B cell (primary cell): ENCODE measurements at regions not wholly inside any gene's neighbourhood (a gene's known extent, or its start where the extent isn't known, plus 50 kb on each side); places are given as distances from the start of the nearest gene placed in this dataset.

Experiments
- ATAC-seq: fragments of 200-7000 bp; cut with Tn5 transposase; one replicate; pipeline ENCODE4 v1.10.0; 2021; ENCODE audit warnings: low read depth, mild to moderate bottlenecking, moderate number of reproducible peaks, moderate library complexity
- CTCF ChIA-PET: fragments of 350-600 bp; sonication (Branson Sonifier 250); formaldehyde crosslinking; loops from one replicate; lab custom pipeline; 2021; ENCODE audit warnings: antibody characterized with exemption, inconsistent platforms; lab: Charles Lee
- POLR2A ChIA-PET: fragments of 350-600 bp; sonication (Branson Sonifier 250); formaldehyde crosslinking; loops from one replicate; lab custom pipeline; 2021; ENCODE audit warnings: antibody characterized with exemption; lab: Charles Lee
- DNase-seq: peaks from one replicate; pipeline ENCODE4 v3.0.0; 2013
- H2AFZ ChIP-seq: 2 replicates; pipeline ENCODE4 v1.6.1; 2012; ENCODE audit warnings: mild to moderate bottlenecking, low read depth, low read length; ENCODE audit not compliant: insufficient read depth, poor library complexity, severe bottlenecking
- H3K27ac ChIP-seq, 2 donors: 1 replicate in 1 of 2; 2 replicates in 1 of 2; pipeline ENCODE4 v1.5.1; 2012 to 2013; ENCODE audit warnings: low read length in 2 of 2, mild to moderate bottlenecking in 2 of 2, moderate library complexity in 1 of 2
- H3K27me3 ChIP-seq, 4 experiments: fragments of 200-600 bp in 1 of 4; sonication (generic) in 1 of 4; replicated peaks in 1 of 4; 1 replicate in 2 of 4; 2 replicates in 2 of 4; pipeline versions ENCODE4 v1.6.1 to v1.7.0; 2013 to 2016; ENCODE audit warnings: low read length in 3 of 4, mild to moderate bottlenecking in 2 of 4, mixed read lengths in 1 of 4, moderate library complexity in 1 of 4; ENCODE audit not compliant: insufficient read depth in 4 of 4, control insufficient read depth in 3 of 4; ENCODE audit errors: control extremely low read depth in 1 of 4
- H3K36me3 ChIP-seq, 2 experiments: replicated peaks in 1 of 2; 1 replicate in 1 of 2; 2 replicates in 1 of 2; pipeline versions ENCODE4 v1.6.1 to v1.7.1; 2013; ENCODE audit warnings: low read length in 1 of 2; ENCODE audit not compliant: insufficient read depth in 2 of 2, control insufficient read depth in 1 of 2; ENCODE audit errors: control extremely low read depth in 1 of 2, extremely low read depth in 1 of 2
- H3K4me1 ChIP-seq, 2 donors: fragments of 200-600 bp in 1 of 2; sonication (generic) in 1 of 2; 1 replicate in 1 of 2; 2 replicates in 1 of 2; pipeline versions ENCODE4 v1.5.1 to v1.6.1; 2013 to 2017; ENCODE audit warnings: low read length in 2 of 2; ENCODE audit not compliant: control insufficient read depth in 2 of 2, insufficient read depth in 2 of 2
- H3K4me2 ChIP-seq: replicated peaks from 2 replicates; pipeline ENCODE3; 2012; ENCODE audit warnings: mild to moderate bottlenecking, low read depth, low read length; ENCODE audit not compliant: poor library complexity, severe bottlenecking
- H3K4me3 ChIP-seq, 5 experiments: fragments of 200-600 bp in 1 of 5; sonication (generic) in 1 of 5; 1 replicate in 3 of 5; 2 replicates in 2 of 5; pipeline versions ENCODE4 v1.5.1 to v1.7.0; 2011 to 2016; ENCODE audit warnings: low read length in 4 of 5, mild to moderate bottlenecking in 4 of 5, low read depth in 2 of 5, control low read depth in 1 of 5, moderate library complexity in 1 of 5; ENCODE audit not compliant: insufficient read depth in 1 of 5; ENCODE audit errors: control extremely low read depth in 1 of 5, extremely low read depth in 1 of 5
- H3K79me2 ChIP-seq: fragments of 200-600 bp; sonication (generic); one replicate; pipeline ENCODE4 v1.6.0; 2016; ENCODE audit warnings: low read length; ENCODE audit not compliant: control insufficient read depth, insufficient read depth
- H3K9ac ChIP-seq: fragments of 200-600 bp; sonication (generic); 2 replicates; pipeline ENCODE4 v1.6.1; 2017; ENCODE audit warnings: mild to moderate bottlenecking, low read length, moderate library complexity
- H3K9me3 ChIP-seq, 3 donors: one replicate each; pipeline versions ENCODE4 v1.6.1 to v1.7.1; 2013; ENCODE audit warnings: low read length in 2 of 3; ENCODE audit not compliant: control insufficient read depth in 2 of 3, insufficient read depth in 1 of 3; ENCODE audit errors: control extremely low read depth in 1 of 3
- H4K20me1 ChIP-seq: 2 replicates; pipeline ENCODE4 v1.6.0; 2012; ENCODE audit warnings: mild to moderate bottlenecking, low read length; ENCODE audit not compliant: insufficient read depth, control insufficient read depth, poor library complexity, severe bottlenecking
- H3K27ac Mint-ChIP-seq: one replicate; pipeline ENCODE4 v1.8.0; 2021; ENCODE audit warnings: mixed read lengths
- H3K27me3 Mint-ChIP-seq: one replicate; pipeline ENCODE4 v1.8.0; 2021; ENCODE audit warnings: mixed read lengths
- H3K4me1 Mint-ChIP-seq: one replicate; pipeline ENCODE4 v1.8.0; 2021; ENCODE audit warnings: mixed read lengths
- H3K4me3 Mint-ChIP-seq: one replicate; pipeline ENCODE4 v1.8.0; 2021; ENCODE audit warnings: mixed read lengths
- H3K9me3 Mint-ChIP-seq: one replicate; pipeline ENCODE4 v1.8.0; 2022; ENCODE audit warnings: mixed read lengths; ENCODE audit not compliant: insufficient read depth
- CTCF ChIP-seq: fragments of 200-600 bp; IDR thresholded peaks from one replicate; pipeline ENCODE4 v1.8.0; 2022; ENCODE audit warnings: antibody characterized with exemption, mild to moderate bottlenecking
- EZH2 ChIP-seq: IDR thresholded peaks from 2 replicates; pipeline ENCODE4 v1.6.1; 2012; ENCODE audit warnings: borderline replicate concordance, low read depth, mild to moderate bottlenecking, moderate library complexity, low read length; ENCODE audit not compliant: insufficient read depth, poor library complexity, severe bottlenecking
- WGBS: methylation state at CpG from one replicate; pipeline ENCODE4 v1.1.5; 2013; ENCODE audit warnings: missing lambda C conversion rate; ENCODE audit not compliant: insufficient coverage; 5-methylcytosine and 5-hydroxymethylcytosine counted together
- intact Hi-C: fragments of 100-400 bp; cut with micrococcal nuclease; formaldehyde crosslinking; loops from one replicate; pipeline ENCODE4 v1.10.0; 2022

GRCh38 chr2:129803871-129804270 is 175.6 kb upstream of the RAB6C start:
- Histone ChIP-seq H3K27me3 (no peaks in the 10 kb centered on the region), H3K9me3 (no peaks in the 10 kb centered on the region), H3K27ac (no peak overlapping the region), H4K20me1 (no peaks in the 10 kb centered on the region), H3K36me3 (no peaks in the 10 kb centered on the region), H3K4me1 (no peaks in the 10 kb centered on the region), H3K9ac (no peak overlapping the region), H2AFZ (no peak overlapping the region), H3K4me3 (no peak overlapping the region), H3K4me2 (no peak overlapping the region), H3K79me2 (no peaks in the 10 kb centered on the region)
- Mint-ChIP-seq H3K4me3 (no peak overlapping the region), H3K9me3 (no peaks in the 10 kb centered on the region), H3K4me1 (no peaks in the 10 kb centered on the region), H3K27me3 (no peaks in the 10 kb centered on the region), H3K27ac (no peak overlapping the region)
- WGBS = 100% methylated on average over 1 of the region's 3 CpGs
- intact Hi-C loops = no loop called here
- TF ChIP-seq EZH2 = no peak
- no peak for TF ChIP-seq CTCF
- DNase-seq (no peak), ATAC-seq (no peak)
- CTCF ChIA-PET = no interaction called here
- POLR2A ChIA-PET = no interaction called here

- TF ChIP-seq CTCF (no peak), EZH2 (no peak)
- no peaks in the 10 kb centered on the region for H3K9me3 Mint-ChIP-seq
- no peak overlapping the region for H3K4me2 ChIP-seq
- no peak overlapping the region for H3K9ac ChIP-seq
- H3K27ac ChIP-seq = no peak overlapping the region
- no peaks in the 10 kb centered on the region for H3K79me2 ChIP-seq
- H3K4me1 Mint-ChIP-seq = no peaks in the 10 kb centered on the region
- ATAC-seq (no peak), DNase-seq (no peak)
- H3K27me3 Mint-ChIP-seq = peaks cover 4% of the 10 kb centered on the region
- intact Hi-C loops = no loop called here
- no peak overlapping the region for H3K27ac Mint-ChIP-seq
- H3K36me3 ChIP-seq = no peaks in the 10 kb centered on the region
- H3K4me1 ChIP-seq = no peaks in the 10 kb centered on the region
- H3K4me3 Mint-ChIP-seq = no peak overlapping the region
- no peak overlapping the region for H3K4me3 ChIP-seq
- ChIA-PET CTCF (interaction anchor here (0.7 kb wide), 1 partner anchor 551 kb away, joined by 3 read pairs; no protein-coding TSS in a partner anchor), POLR2A (no interaction called here)
- no peaks in the 10 kb centered on the region for H3K9me3 ChIP-seq
- no peak overlapping the region for H2AFZ ChIP-seq
- H3K27me3 ChIP-seq = no peaks in the 10 kb centered on the region
- no peaks in the 10 kb centered on the region for H4K20me1 ChIP-seq
- 88% methylated on average over 11 of the region's 11 CpGs for WGBS
These were observed 173.6 kb upstream of the RAB6C start for GRCh38 chr2:129805899-129806298.
